ENCODE measurements at regions not wholly inside any gene's neighbourhood (a gene's known extent, or its start where the extent isn't known, plus 50 kb on each side); places are given as distances from the start of the nearest gene placed in this dataset.

GRCh38 chr10:130894471-130894870 lies 417.1 kb downstream of the TCERG1L start:
- TF ChIP-seq, protein P1, sequence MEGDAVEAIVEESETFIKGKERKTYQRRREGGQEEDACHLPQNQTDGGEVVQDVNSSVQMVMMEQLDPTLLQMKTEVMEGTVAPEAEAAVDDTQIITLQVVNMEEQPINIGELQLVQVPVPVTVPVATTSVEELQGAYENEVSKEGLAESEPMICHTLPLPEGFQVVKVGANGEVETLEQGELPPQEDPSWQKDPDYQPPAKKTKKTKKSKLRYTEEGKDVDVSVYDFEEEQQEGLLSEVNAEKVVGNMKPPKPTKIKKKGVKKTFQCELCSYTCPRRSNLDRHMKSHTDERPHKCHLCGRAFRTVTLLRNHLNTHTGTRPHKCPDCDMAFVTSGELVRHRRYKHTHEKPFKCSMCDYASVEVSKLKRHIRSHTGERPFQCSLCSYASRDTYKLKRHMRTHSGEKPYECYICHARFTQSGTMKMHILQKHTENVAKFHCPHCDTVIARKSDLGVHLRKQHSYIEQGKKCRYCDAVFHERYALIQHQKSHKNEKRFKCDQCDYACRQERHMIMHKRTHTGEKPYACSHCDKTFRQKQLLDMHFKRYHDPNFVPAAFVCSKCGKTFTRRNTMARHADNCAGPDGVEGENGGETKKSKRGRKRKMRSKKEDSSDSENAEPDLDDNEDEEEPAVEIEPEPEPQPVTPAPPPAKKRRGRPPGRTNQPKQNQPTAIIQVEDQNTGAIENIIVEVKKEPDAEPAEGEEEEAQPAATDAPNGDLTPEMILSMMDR (IDR thresholded peaks at IDR 0.05 in 8 of 11, conservative IDR thresholded peaks at IDR 0.05 in 3 of 11): no peak
- TF ChIP-seq POLR2A (IDR thresholded peaks at IDR 0.05): no peak
